ENCODE measurements at regions not wholly inside any gene's neighbourhood (a gene's known extent, or its start where the extent isn't known, plus 50 kb on each side); places are given as distances from the start of the nearest gene placed in this dataset.

DNA sequence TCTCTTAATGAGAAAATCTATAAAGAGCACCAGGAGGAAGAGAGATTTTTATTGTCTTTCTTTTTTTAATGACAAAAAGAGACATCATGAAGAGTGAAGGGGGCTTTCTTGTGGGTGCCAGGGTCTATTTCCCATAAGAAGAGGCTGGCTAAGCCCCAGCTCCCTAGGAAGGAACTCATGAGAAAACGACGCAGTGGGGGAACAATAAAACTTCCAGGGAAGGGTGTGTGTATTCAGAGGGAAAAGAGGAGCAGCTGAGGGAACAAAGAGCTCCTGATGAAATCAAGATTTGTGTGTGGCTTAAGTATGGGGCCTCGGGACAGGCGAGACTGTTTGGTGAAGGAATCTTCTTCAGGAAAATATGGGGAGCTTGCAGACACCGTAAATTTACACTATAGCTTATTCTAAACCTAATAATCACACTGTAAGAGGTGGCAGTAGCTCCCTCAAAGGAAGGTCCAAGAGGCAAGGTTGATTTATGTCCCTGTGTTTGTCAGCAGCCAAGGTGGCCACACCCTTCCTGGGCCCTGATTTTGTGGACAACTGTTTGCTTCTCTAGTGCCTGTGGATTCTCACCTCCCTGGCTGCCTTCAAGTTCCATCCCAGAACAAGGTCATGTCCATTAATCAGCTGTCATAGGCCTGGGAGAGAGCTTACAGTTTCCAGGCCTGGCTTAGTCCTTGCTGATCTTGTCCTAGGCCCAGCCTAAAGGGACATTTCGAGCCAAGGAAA lies 615.7 kb downstream of the INSC start:
- TF ChIP-seq, protein P1, sequence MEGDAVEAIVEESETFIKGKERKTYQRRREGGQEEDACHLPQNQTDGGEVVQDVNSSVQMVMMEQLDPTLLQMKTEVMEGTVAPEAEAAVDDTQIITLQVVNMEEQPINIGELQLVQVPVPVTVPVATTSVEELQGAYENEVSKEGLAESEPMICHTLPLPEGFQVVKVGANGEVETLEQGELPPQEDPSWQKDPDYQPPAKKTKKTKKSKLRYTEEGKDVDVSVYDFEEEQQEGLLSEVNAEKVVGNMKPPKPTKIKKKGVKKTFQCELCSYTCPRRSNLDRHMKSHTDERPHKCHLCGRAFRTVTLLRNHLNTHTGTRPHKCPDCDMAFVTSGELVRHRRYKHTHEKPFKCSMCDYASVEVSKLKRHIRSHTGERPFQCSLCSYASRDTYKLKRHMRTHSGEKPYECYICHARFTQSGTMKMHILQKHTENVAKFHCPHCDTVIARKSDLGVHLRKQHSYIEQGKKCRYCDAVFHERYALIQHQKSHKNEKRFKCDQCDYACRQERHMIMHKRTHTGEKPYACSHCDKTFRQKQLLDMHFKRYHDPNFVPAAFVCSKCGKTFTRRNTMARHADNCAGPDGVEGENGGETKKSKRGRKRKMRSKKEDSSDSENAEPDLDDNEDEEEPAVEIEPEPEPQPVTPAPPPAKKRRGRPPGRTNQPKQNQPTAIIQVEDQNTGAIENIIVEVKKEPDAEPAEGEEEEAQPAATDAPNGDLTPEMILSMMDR (IDR thresholded peaks at IDR 0.05) = no peak
- TF ChIP-seq POLR2A (IDR thresholded peaks at IDR 0.05) (no peak), POLR2AphosphoS5 (IDR thresholded peaks at IDR 0.05) (no peak)
